DMS153 treated with DMSO at 0.1 percent for 48 hours (cell line): ENCODE measurements at regions not wholly inside any gene's neighbourhood (a gene's known extent, or its start where the extent isn't known, plus 50 kb on each side); places are given as distances from the start of the nearest gene placed in this dataset.

Source experiments
- DNase-seq: peaks from one replicate; lab custom pipeline; 2025; ENCODE audit not compliant: unreplicated experiment; lab: John Stamatoyannopoulos, UW

GRCh38 chr9:78781681-78782080, 484.8 kb downstream of the PSAT1 start:
- DNase-seq: no peak

GRCh38 chr9:78782234-78782633, 485.3 kb downstream of the PSAT1 start:
- no peak for DNase-seq

GRCh38 chr9:78782858-78783257, 485.9 kb downstream of the PSAT1 start:
- DNase-seq: no peak

- no peak for DNase-seq
These were observed 486.8 kb downstream of the PSAT1 start for GRCh38 chr9:78783743-78784142.

- DNase-seq: no peak
These were observed 489.9 kb downstream of the PSAT1 start for GRCh38 chr9:78786794-78787193.

GRCh38 chr9:78788101-78788500, 491.2 kb downstream of the PSAT1 start:
- DNase-seq: no peak

GRCh38 chr9:78791779-78792178, 494.9 kb downstream of the PSAT1 start:
- no peak for DNase-seq

GRCh38 chr9:78792745-78793144, 495.8 kb downstream of the PSAT1 start:
- no peak for DNase-seq

GRCh38 chr9:78805771-78806170, 508.8 kb downstream of the PSAT1 start:
- DNase-seq: no peak

- no peak for DNase-seq
These were observed 509.7 kb downstream of the PSAT1 start for GRCh38 chr9:78806492-78807160.

GRCh38 chr9:78807286-78807685, 510.4 kb downstream of the PSAT1 start:
- no peak for DNase-seq

- DNase-seq: no peak
These were observed 511.1 kb downstream of the PSAT1 start for GRCh38 chr9:78808048-78808447.

GRCh38 chr9:78811622-78812276, 514.8 kb downstream of the PSAT1 start:
- no peak for DNase-seq

- DNase-seq: no peak
These were observed 515.7 kb downstream of the PSAT1 start for GRCh38 chr9:78812665-78813064.

- DNase-seq: no peak
These were observed 516.8 kb downstream of the PSAT1 start for GRCh38 chr9:78813602-78814180.

- no peak for DNase-seq
These were observed 524.3 kb downstream of the PSAT1 start for GRCh38 chr9:78821126-78821822.

GRCh38 chr9:78826527-78826926, 529.6 kb downstream of the PSAT1 start:
- DNase-seq: no peak

- no peak for DNase-seq
These were observed 531.6 kb downstream of the PSAT1 start for GRCh38 chr9:78828521-78828920.

GRCh38 chr9:78830301-78830700, 533.4 kb downstream of the PSAT1 start:
- no peak for DNase-seq

- DNase-seq: no peak
These were observed 534.8 kb downstream of the PSAT1 start for GRCh38 chr9:78831726-78832125.

- no peak for DNase-seq
These were observed 539.1 kb downstream of the PSAT1 start for GRCh38 chr9:78835928-78836450.

- DNase-seq: no peak
These were observed 542.3 kb downstream of the PSAT1 start for GRCh38 chr9:78839252-78839651.
